HCT116 (cell line): ENCODE measurements at regions not wholly inside any gene's neighbourhood (a gene's known extent, or its start where the extent isn't known, plus 50 kb on each side); places are given as distances from the start of the nearest gene placed in this dataset.

Source experiments
- ATAC-seq: fragments of 200-7000 bp; cut with Tn5 transposase; 2 replicates; pipeline ENCODE4 v1.9.1; 2020; ENCODE audit warnings: mild to moderate bottlenecking, moderate library complexity
- BruUV-seq: library from RNA; stranded (reverse); fragments of 400-500 nt; replicated peaks from 2 replicates; lab custom pipeline; 2021; lab: Mats Ljungman, UMichigan
- CTCF ChIA-PET: fragments of 300-600 bp; sonication (Branson Sonifier 250); formaldehyde crosslinking; loops from one replicate; lab custom pipeline; 2021; ENCODE audit warnings: antibody characterized with exemption; lab: Charles Lee
- POLR2A ChIA-PET: fragments of 300-600, 350-600 bp; sonication (Branson Sonifier 250); formaldehyde crosslinking; loops from one replicate; lab custom pipeline; 2021; ENCODE audit warnings: antibody characterized with exemption; lab: Charles Lee
- RAD21 ChIA-PET, 2 experiments: fragments of 300-600 bp; sonication (Branson Sonifier 250); formaldehyde crosslinking; loops; one replicate each; lab custom pipeline; 2023; ENCODE audit warnings: low total read pairs in 2 of 2; ENCODE audit not compliant: uncharacterized antibody in 2 of 2, unreplicated experiment in 2 of 2, low non-redundant PET in 1 of 2; lab: Charles Lee
- DNase-seq: peaks from one replicate; pipeline ENCODE4 v3.0.0-alpha.2; 2010; ENCODE audit warnings: low read depth, low spot score
- H2AFZ ChIP-seq: fragments of 200-600 bp; shearing (Covaris generic), sonication (generic); 2 replicates; pipeline ENCODE4 v1.6.1; 2017; ENCODE audit warnings: low read depth, mixed run types, mixed read lengths, antibody characterized with exemption, low read length; ENCODE audit not compliant: poor library complexity, severe bottlenecking
- H3K27ac ChIP-seq: 2 replicates; pipeline ENCODE4 v1.5.1; 2012; ENCODE audit warnings: low read depth, low read length
- H3K27me3 ChIP-seq: fragments of 200-600 bp; sonication (generic); 2 replicates; pipeline ENCODE4 v1.6.1; 2016; ENCODE audit warnings: mixed run types, low read length, mixed read lengths; ENCODE audit not compliant: insufficient read depth
- H3K36me3 ChIP-seq, 2 experiments: fragments of 200-500 bp in 1 of 2; fragments of 200-600 bp in 1 of 2; sonication (Bioruptor generic) in 1 of 2; sonication (generic) in 1 of 2; 2 replicates each; pipeline versions ENCODE4 v1.5.1 to v1.6.1; 2014 to 2016; ENCODE audit warnings: low read length in 2 of 2, inconsistent platforms in 1 of 2, mixed read lengths in 1 of 2, mixed run types in 1 of 2; ENCODE audit not compliant: insufficient read depth in 2 of 2, control insufficient read depth in 1 of 2
- H3K4me1 ChIP-seq, 2 experiments: fragments of 200-600 bp in 1 of 2; sonication (generic) in 1 of 2; 2 replicates each; pipeline versions ENCODE4 v1.5.1 to v1.6.1; 2012 to 2017; ENCODE audit warnings: low read length in 2 of 2, inconsistent platforms in 1 of 2, mild to moderate bottlenecking in 1 of 2, mixed read lengths in 1 of 2, mixed run types in 1 of 2, moderate library complexity in 1 of 2; ENCODE audit not compliant: insufficient read depth in 2 of 2, control insufficient read depth in 1 of 2
- H3K4me2 ChIP-seq: fragments of 200-600 bp; sonication (generic); 2 replicates; pipeline ENCODE4 v1.6.1; 2017; ENCODE audit warnings: mixed run types, low read length, mixed read lengths
- H3K4me3 ChIP-seq, 2 experiments: fragments of 200-600 bp in 1 of 2; sonication (generic) in 1 of 2; replicated peaks in 1 of 2; 2 replicates each; pipeline ENCODE4 v1.5.1; 2011 to 2016; ENCODE audit warnings: low read length in 2 of 2, control low read depth in 1 of 2, low read depth in 1 of 2, mild to moderate bottlenecking in 1 of 2, mixed read lengths in 1 of 2, mixed run types in 1 of 2
- H3K79me2 ChIP-seq: fragments of 200-600 bp; sonication (generic); 2 replicates; pipeline ENCODE4 v1.6.1; 2017; ENCODE audit warnings: mild to moderate bottlenecking, mixed run types, low read length, moderate library complexity, mixed read lengths; ENCODE audit not compliant: insufficient read depth
- H3K9ac ChIP-seq: fragments of 200-600 bp; sonication (generic); 2 replicates; pipeline ENCODE4 v1.6.1; 2016; ENCODE audit warnings: low read length, mixed read lengths
- H3K9me2 ChIP-seq: fragments of 200-600 bp; sonication (generic), shearing (Covaris generic); 2 replicates; pipeline ENCODE4 v1.6.1; 2017; ENCODE audit warnings: mixed run types, mild to moderate bottlenecking, moderate library complexity; ENCODE audit not compliant: insufficient read depth
- H3K9me3 ChIP-seq, 2 experiments: fragments of 200-500 bp in 1 of 2; fragments of 200-600 bp in 1 of 2; sonication (Bioruptor generic) in 1 of 2; sonication (generic) in 1 of 2; 2 replicates each; pipeline ENCODE4 v1.6.1; 2014 to 2017; ENCODE audit warnings: low read length in 2 of 2, mixed read lengths in 2 of 2, inconsistent platforms in 1 of 2, low read depth in 1 of 2, mild to moderate bottlenecking in 1 of 2, mixed run types in 1 of 2, moderate library complexity in 1 of 2; ENCODE audit not compliant: control insufficient read depth in 1 of 2, insufficient read depth in 1 of 2
- H4K20me1 ChIP-seq: fragments of 200-600 bp; sonication (generic), shearing (Covaris generic); 2 replicates; pipeline ENCODE4 v1.6.1; 2017; ENCODE audit warnings: mixed run types, mild to moderate bottlenecking, moderate library complexity; ENCODE audit not compliant: insufficient read depth
- CBX3 ChIP-seq: IDR thresholded peaks from 2 replicates; pipeline ENCODE4 v1.6.1; 2012; ENCODE audit warnings: low read depth
- CEBPB ChIP-seq: IDR thresholded peaks from 2 replicates; pipeline ENCODE4 v1.6.1; 2012; ENCODE audit warnings: low read depth
- ELF1 ChIP-seq: IDR thresholded peaks from 2 replicates; pipeline ENCODE4 v1.6.1; 2012; ENCODE audit warnings: low read depth, borderline replicate concordance
- EZH2phosphoT487 ChIP-seq: fragments of 200-600 bp; IDR thresholded peaks from 2 replicates; pipeline ENCODE4 v1.6.1; 2018; ENCODE audit warnings: antibody characterized with exemption, borderline replicate concordance
- JUND ChIP-seq: IDR thresholded peaks from 2 replicates; pipeline ENCODE4 v1.6.1; 2012
- POLR2A ChIP-seq: IDR thresholded peaks from 2 replicates; pipeline ENCODE4 v1.7.0; 2011; ENCODE audit warnings: borderline replicate concordance; ENCODE audit not compliant: insufficient read depth, insufficient read length; ENCODE audit errors: extremely low read depth
- REST ChIP-seq: IDR thresholded peaks from 2 replicates; pipeline ENCODE4 v1.6.1; 2012; ENCODE audit warnings: low read depth
- TCF7L2 ChIP-seq: IDR thresholded peaks from 2 replicates; pipeline ENCODE4 v1.7.0; 2011; ENCODE audit warnings: borderline replicate concordance, inconsistent platforms; ENCODE audit not compliant: insufficient read depth, insufficient read length; ENCODE audit errors: extremely low read depth
- YY1 ChIP-seq: IDR thresholded peaks from 2 replicates; pipeline ENCODE4 v1.6.1; 2011; ENCODE audit warnings: low read length, low read depth, moderate library complexity, mild to moderate bottlenecking; ENCODE audit not compliant: insufficient replicate concordance; ENCODE audit errors: extremely low read depth
- ZFX ChIP-seq: fragments of 450-650 bp; IDR thresholded peaks from 2 replicates; pipeline ENCODE4 v1.6.1; 2017
- ZNF274 ChIP-seq: fragments of 200-500 bp; sonication (Bioruptor generic); IDR thresholded peaks from 2 replicates; pipeline ENCODE4 v1.6.1; 2014; ENCODE audit warnings: mild to moderate bottlenecking, low read depth, low read length, inconsistent platforms
- intact Hi-C: fragments of 100-400 bp; cut with micrococcal nuclease; formaldehyde crosslinking; loops from 2 replicates; pipeline ENCODE4 v1.10.0; 2022
- TF ChIP-seq, protein P1 (sequence below): IDR thresholded peaks from 2 replicates; pipeline ENCODE4 v1.6.1; 2012

DNA sequence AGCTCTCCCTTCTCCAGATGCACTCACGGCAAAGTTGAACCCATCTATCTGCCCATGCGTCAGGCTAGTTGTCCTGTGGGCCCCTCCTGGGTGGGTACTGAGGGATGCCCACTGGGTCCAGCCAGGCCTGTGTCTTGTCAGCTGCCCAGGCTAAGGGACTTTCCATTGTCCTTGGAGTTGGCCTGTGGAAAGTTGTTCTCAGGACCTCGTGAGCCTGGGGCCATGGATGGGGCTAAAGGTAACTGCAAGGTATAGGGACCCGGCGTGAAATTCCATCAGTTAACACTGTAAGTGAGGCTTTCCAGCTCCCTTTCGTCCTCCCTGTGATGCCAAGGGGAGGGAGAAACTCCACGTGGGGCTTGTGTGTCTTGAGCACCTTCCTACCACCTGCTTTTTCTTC is 126.5 kb downstream of the CEBPB start:
- POLR2A ChIA-PET: interaction anchor here (1.4 kb wide), 1 partner anchor 11 kb away, joined by 3 read pairs; no protein-coding TSS in a partner anchor
- Histone ChIP-seq H3K79me2 (no peaks in the 10 kb centered on the region), H3K9me2 (no peaks in the 10 kb centered on the region), H3K4me1 (peaks cover 33 to 39% of the 10 kb centered on the region in 2 experiments)
- TF ChIP-seq POLR2A: no peak
- TF ChIP-seq, protein P1, sequence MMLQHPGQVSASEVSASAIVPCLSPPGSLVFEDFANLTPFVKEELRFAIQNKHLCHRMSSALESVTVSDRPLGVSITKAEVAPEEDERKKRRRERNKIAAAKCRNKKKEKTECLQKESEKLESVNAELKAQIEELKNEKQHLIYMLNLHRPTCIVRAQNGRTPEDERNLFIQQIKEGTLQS: no peak
- TF ChIP-seq REST: no peak
- no peak for TF ChIP-seq TCF7L2
- TF ChIP-seq CEBPB: no peak
- no peak for TF ChIP-seq JUND
- no peak for TF ChIP-seq YY1
- no peak for TF ChIP-seq ZFX
- TF ChIP-seq EZH2phosphoT487: no peak
- TF ChIP-seq ELF1: no peak
- no peak for TF ChIP-seq ZNF274
- no peak for TF ChIP-seq CBX3
- TF ChIP-seq, all 23 proteins: peak for 0
- H2AFZ ChIP-seq: no peak overlapping the region
- RAD21 ChIA-PET: no interaction called here
- no peak overlapping the region for H3K4me3 ChIP-seq
- intact Hi-C loops: no loop called here
- no peak for DNase-seq
- no TSS peak for BruUV-seq
- CTCF ChIA-PET: no interaction called here
- H3K27me3 ChIP-seq: no peaks in the 10 kb centered on the region
- H3K36me3 ChIP-seq: no peaks in the 10 kb centered on the region
- no peak overlapping the region for H3K27ac ChIP-seq
- H3K9ac ChIP-seq: no peak overlapping the region
- H3K9me3 ChIP-seq: no peaks in the 10 kb centered on the region
- no peak for ATAC-seq
- no peak overlapping the region for H3K4me2 ChIP-seq
- H4K20me1 ChIP-seq: no peaks in the 10 kb centered on the region
